Heart right ventricle (tissue), 16 donors: ENCODE measurements at regions not wholly inside any gene's neighbourhood (a gene's known extent, or its start where the extent isn't known, plus 50 kb on each side); places are given as distances from the start of the nearest gene placed in this dataset.

Experiments used
- ATAC-seq, 8 donors: fragments of 200-7000 bp; cut with Tn5 transposase; one replicate each; pipeline ENCODE4 v1.9.1; 2020; ENCODE audit warnings: mild to moderate bottlenecking in 8 of 8, moderate library complexity in 8 of 8, moderate number of reproducible peaks in 1 of 8
- DNase-seq, 2 donors: peaks; one replicate each; pipeline ENCODE4 v3.0.0-alpha.2; 2020
- H3K27ac ChIP-seq, 10 donors: fragments of 200-600 bp; sonication (generic) in 2 of 10; one replicate each; pipeline versions ENCODE4 v1.5.0 to v1.8.0; 2020 to 2022; ENCODE audit warnings: mild to moderate bottlenecking in 3 of 10
- H3K27me3 ChIP-seq, 7 donors: fragments of 200-600 bp; one replicate each; pipeline ENCODE4 v1.8.0; 2021 to 2022; ENCODE audit warnings: mild to moderate bottlenecking in 2 of 7
- H3K36me3 ChIP-seq, 9 donors: fragments of 200-600 bp; sonication (generic) in 1 of 9; one replicate each; pipeline versions ENCODE4 v1.5.0 to v1.8.0; 2020 to 2022; ENCODE audit warnings: mild to moderate bottlenecking in 2 of 9
- H3K4me1 ChIP-seq, 9 donors: fragments of 200-600 bp; sonication (generic) in 1 of 9; one replicate each; pipeline versions ENCODE4 v1.5.0 to v1.8.0; 2020 to 2022; ENCODE audit warnings: mild to moderate bottlenecking in 4 of 9
- H3K4me3 ChIP-seq, 10 donors: fragments of 200-600 bp; sonication (generic) in 2 of 10; one replicate each; pipeline versions ENCODE4 v1.5.0 to v1.8.0; 2020 to 2022; ENCODE audit warnings: mild to moderate bottlenecking in 7 of 10, moderate library complexity in 2 of 10
- H3K9me3 ChIP-seq, 11 donors: fragments of 200-600 bp in 10 of 11; sonication (generic) in 2 of 11; one replicate each; pipeline versions ENCODE4 v1.5.0 to v1.8.0; 2013 to 2022; ENCODE audit warnings: mild to moderate bottlenecking in 2 of 11, control low read depth in 1 of 11, moderate library complexity in 1 of 11
- WGBS, 2 donors: extraction: QIAGEN DNeasy Blood & Tissue Kit; methylation state at CpG; one replicate each; pipeline ENCODE4 v1.1.7; 2013; ENCODE audit warnings: inconsistent platforms in 1 of 2; 5-methylcytosine and 5-hydroxymethylcytosine counted together
- intact Hi-C, 10 donors: fragments of 100-400 bp; cut with DNase I; formaldehyde crosslinking; loops; one replicate each; pipeline versions ENCODE4 v1.11.1 to v1.14.2; 2022
- TF ChIP-seq, protein P1 (sequence below), 9 donors: fragments of 200-600 bp; sonication (generic) in 2 of 9; IDR thresholded peaks; one replicate each; pipeline versions ENCODE4 v1.5.0 to v1.8.0; 2021 to 2022; ENCODE audit warnings: antibody characterized with exemption in 9 of 9, mild to moderate bottlenecking in 5 of 9, moderate library complexity in 1 of 9
- donor health status: Arrhythmogenic right ventricular cardiomyopathy.
- donor health status: ischemic (EF 13 %, LVEDD 7.1; RV severe dilation, severe dysfunction).
- donor health status: healthy with polysubstance abuse.
- donor health status: DM: no; HTN: yes; CAD: no.
- donor health status: DM: no; HTN: no; CAD: no.
- donor health status: ischemic (EF 25% LVEDD 6.9; RV normal size, moderate dysfunction).
- donor health status: ischemic (EF 25% LVEDD 5.7; RV mildly dilated, moderate dysfunction).
- donor health status: healthy.
- donor health status: DM: yes; HTN: yes; CAD: no.
- donor health status: Ischemic cardiomyopathy.
- donor health status: ischemic (EF 35%, LVEDD 5.7; RV mildly dilated, moderate dysfunction).
- donor health status: nonischemic (EF 11% LVEDD 7.7; RV severe dilation, severe dysfunction).
- donor health status: DM: yes; HTN: yes; CAD: no.
- donor health status: PGD.
- donor health status: ischemic (EF 29% LVEDD 5.4; RV normal size, mild dysfunction).
- donor health status: nonischemic (EF 23%, LVEDD 6.1; RV moderate dilation, normal function).

GRCh38 chr2:134199123-134199522 lies 54.7 kb upstream of the MGAT5 start:
- peak overlapping the region in 1 of 10 donors; percentile 3 for H3K27ac ChIP-seq
- intact Hi-C loops: no loop called here
- TF ChIP-seq, protein P1, sequence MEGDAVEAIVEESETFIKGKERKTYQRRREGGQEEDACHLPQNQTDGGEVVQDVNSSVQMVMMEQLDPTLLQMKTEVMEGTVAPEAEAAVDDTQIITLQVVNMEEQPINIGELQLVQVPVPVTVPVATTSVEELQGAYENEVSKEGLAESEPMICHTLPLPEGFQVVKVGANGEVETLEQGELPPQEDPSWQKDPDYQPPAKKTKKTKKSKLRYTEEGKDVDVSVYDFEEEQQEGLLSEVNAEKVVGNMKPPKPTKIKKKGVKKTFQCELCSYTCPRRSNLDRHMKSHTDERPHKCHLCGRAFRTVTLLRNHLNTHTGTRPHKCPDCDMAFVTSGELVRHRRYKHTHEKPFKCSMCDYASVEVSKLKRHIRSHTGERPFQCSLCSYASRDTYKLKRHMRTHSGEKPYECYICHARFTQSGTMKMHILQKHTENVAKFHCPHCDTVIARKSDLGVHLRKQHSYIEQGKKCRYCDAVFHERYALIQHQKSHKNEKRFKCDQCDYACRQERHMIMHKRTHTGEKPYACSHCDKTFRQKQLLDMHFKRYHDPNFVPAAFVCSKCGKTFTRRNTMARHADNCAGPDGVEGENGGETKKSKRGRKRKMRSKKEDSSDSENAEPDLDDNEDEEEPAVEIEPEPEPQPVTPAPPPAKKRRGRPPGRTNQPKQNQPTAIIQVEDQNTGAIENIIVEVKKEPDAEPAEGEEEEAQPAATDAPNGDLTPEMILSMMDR (IDR thresholded peaks at IDR 0.05): no peak
- H3K9me3 ChIP-seq: no peaks in the 10 kb centered on the region
- ATAC-seq: no peak
- H3K4me3 ChIP-seq: no peak overlapping the region
- no peak for DNase-seq
- H3K4me1 ChIP-seq: peaks cover 9 to 74% (median 63%) of the 10 kb centered on the region in 9 donors
- 56 to 60% methylated on average over 3 of the region's 3 CpGs for WGBS, 2 donors
- H3K36me3 ChIP-seq: no peaks in the 10 kb centered on the region
- no peaks in the 10 kb centered on the region for H3K27me3 ChIP-seq

DNA sequence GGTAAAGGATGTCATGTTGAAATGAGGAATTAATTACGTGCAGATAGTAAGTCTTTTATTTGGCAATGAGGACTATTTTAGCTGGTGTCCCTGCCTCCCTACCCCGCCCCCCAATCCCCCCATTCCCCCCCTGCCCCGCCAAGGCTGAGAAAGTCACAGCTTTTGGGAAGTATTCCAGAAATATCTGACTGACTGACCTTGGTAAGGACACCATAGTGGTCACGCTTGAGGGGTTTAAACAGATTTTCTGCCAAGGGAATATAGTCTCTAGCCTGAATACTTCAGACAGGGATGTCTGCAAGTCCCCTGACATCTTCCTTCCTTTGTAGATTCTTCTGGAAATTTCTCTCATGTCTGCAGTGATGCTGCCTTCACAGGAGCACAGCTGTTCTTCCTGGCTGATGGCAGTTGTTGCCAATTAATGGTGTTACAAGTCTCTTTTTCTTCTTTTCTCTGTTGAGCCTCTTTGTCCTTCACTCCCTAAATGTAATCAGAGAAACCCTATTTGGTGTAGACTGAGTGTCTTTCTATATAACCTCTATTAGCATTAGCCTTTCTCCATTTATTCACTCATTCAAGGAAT lies 53.7 kb upstream of the MGAT5 start:
- intact Hi-C loops: loop anchor here in 3 of 10 donors (10.0 kb wide), 3 partner anchors 65 to 315 kb away; no protein-coding TSS in a partner anchor
- no peak for DNase-seq
- H3K27me3 ChIP-seq: no peaks in the 10 kb centered on the region
- H3K36me3 ChIP-seq: no peaks in the 10 kb centered on the region
- TF ChIP-seq, protein P1 (IDR thresholded peaks at IDR 0.05): no peak
- 42 to 43% methylated on average over 4 of the region's 4 CpGs for WGBS, 2 donors
- no peaks in the 10 kb centered on the region for H3K9me3 ChIP-seq
- H3K4me1 ChIP-seq: peaks cover 9 to 73% (median 64%) of the 10 kb centered on the region in 9 donors
- H3K27ac ChIP-seq: peak overlapping the region in 2 of 10 donors; percentile 10 to 54
- no peak overlapping the region for H3K4me3 ChIP-seq
- ATAC-seq: peak in 1 of 8 donors; percentile 35

DNA sequence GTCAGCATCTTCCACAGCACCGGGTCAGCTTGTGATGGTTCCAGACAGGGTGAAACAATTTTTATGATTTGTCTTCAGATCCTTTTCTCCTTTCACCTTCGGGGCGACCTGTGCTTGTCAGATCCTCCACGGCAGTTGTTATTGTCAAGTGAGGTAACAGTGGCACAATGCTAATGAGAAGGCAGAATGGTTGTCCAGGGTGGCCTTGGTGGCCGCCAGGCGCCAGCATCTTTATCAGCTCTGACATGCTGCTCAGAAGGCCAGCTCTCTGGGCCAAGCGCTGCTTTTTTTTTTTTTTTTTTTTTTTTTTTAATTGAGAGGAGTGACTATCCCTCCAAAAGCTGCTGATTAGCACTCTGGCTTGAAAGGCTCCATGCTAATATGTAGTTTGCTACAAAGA lies 52.3 kb upstream of the MGAT5 start:
- Histone ChIP-seq H3K9me3 (no peaks in the 10 kb centered on the region), H3K4me3 (no peak overlapping the region), H3K27ac (peak overlapping the region in 4 of 10 donors; percentile 10 to 54 (median 25)), H3K27me3 (no peaks in the 10 kb centered on the region), H3K4me1 (peaks cover 12 to 86% (median 78%) of the 10 kb centered on the region in 9 donors), H3K36me3 (no peaks in the 10 kb centered on the region)
- ATAC-seq (peak; percentile 42 to 79 (median 62)), DNase-seq (peak in 1 of 2 donors; percentile 34)
- intact Hi-C loops: loop anchor here in 3 of 10 donors (10.0 kb wide), 3 partner anchors 63 to 317 kb away; no protein-coding TSS in a partner anchor
- TF ChIP-seq, protein P1 (IDR thresholded peaks at IDR 0.05): peak in 1 of 9 donors; percentile 4
- 49 to 58% methylated on average over 7 of the region's 7 CpGs for WGBS, 2 donors

DNA sequence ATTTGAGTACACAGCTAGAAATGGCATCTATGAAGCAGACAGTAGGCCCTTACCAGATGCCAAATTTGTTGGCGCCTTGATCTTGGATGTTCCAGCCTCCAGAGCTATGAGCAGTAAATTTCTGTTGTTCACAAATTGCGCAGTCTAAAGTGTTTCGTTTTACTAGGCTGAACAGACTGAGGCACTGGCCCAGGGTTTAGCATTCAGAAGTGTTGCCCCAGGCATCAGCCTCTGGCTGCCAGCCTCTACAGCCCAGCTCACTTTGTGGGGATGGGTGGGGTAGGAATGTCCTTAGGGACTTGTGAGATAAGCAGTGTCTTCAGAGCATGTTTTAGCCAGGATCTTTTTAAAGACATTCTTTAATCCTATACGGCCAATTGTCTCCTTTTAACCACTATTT lies 51.5 kb upstream of the MGAT5 start:
- no peak overlapping the region for H3K4me3 ChIP-seq
- intact Hi-C loops: loop anchor here in 3 of 10 donors (10.0 kb wide), 3 partner anchors 62 to 318 kb away; no protein-coding TSS in a partner anchor
- no peaks in the 10 kb centered on the region for H3K9me3 ChIP-seq
- H3K27ac ChIP-seq: peak overlapping the region in 2 of 10 donors; percentile 20 to 21
- H3K27me3 ChIP-seq: no peaks in the 10 kb centered on the region
- WGBS, 2 donors: 80 to 81% methylated on average over 4 of the region's 4 CpGs
- DNase-seq: no peak
- no peaks in the 10 kb centered on the region for H3K36me3 ChIP-seq
- TF ChIP-seq, protein P1 (IDR thresholded peaks at IDR 0.05): no peak
- ATAC-seq: peak in 1 of 8 donors; percentile 4
- H3K4me1 ChIP-seq: peaks cover 19 to 93% (median 82%) of the 10 kb centered on the region in 9 donors
